HUES6 (cell line): ENCODE measurements at regions not wholly inside any gene's neighbourhood (a gene's known extent, or its start where the extent isn't known, plus 50 kb on each side); places are given as distances from the start of the nearest gene placed in this dataset.

Source experiments
- H3K27ac ChIP-seq: 2 replicates; pipeline ENCODE4 v1.7.0; 2013; ENCODE audit warnings: low read depth, mild to moderate bottlenecking, low read length, inconsistent platforms
- H3K27me3 ChIP-seq: 2 replicates; pipeline ENCODE4 v1.6.1; 2013; ENCODE audit warnings: low read length; ENCODE audit not compliant: control insufficient read depth, insufficient read depth
- H3K36me3 ChIP-seq: 2 replicates; pipeline ENCODE4 v1.6.1; 2013; ENCODE audit warnings: low read length; ENCODE audit not compliant: control insufficient read depth, insufficient read depth
- H3K4me1 ChIP-seq: 2 replicates; pipeline ENCODE4 v1.6.1; 2013; ENCODE audit warnings: low read length; ENCODE audit not compliant: control insufficient read depth, insufficient read depth
- H3K4me3 ChIP-seq: 2 replicates; pipeline ENCODE4 v1.5.1; 2013; ENCODE audit warnings: low read depth, low read length
- H3K9ac ChIP-seq: one replicate; pipeline ENCODE4 v1.6.1; 2013; ENCODE audit warnings: mild to moderate bottlenecking, low read length
- H3K9me3 ChIP-seq: 2 replicates; pipeline ENCODE4 v1.6.1; 2013; ENCODE audit warnings: low read depth, low read length; ENCODE audit not compliant: control insufficient read depth, insufficient read depth

DNA sequence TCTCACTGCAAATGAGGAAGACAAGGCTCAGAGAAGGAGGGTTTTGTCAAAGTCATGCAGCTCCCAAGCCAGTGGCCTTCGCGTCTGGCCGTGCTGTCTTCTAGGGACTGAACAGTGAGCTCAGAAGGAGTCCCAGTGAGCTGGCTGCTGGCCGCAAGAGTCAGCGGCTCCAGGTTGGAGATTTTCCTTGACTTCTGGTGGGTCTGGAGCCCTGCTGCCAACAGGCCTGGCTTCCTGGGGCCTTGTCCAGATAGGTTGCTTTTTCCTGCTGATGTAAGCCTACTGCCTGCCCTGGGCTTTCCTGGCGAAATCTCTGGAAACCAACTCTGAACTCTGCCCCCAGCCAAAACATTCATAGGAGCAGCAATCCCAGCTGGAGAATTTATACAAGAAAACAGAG, 272.7 kb upstream of the CADM1 start:
- Histone ChIP-seq H3K36me3 (no peaks in the 10 kb centered on the region), H3K4me3 (no peak overlapping the region), H3K9me3 (no peaks in the 10 kb centered on the region; the same call in 1 of the 2 replicates), H3K27ac (no peak overlapping the region), H3K9ac (no peak overlapping the region), H3K4me1 (peaks cover 15% of the 10 kb centered on the region; the same call in 1 of the 2 replicates), H3K27me3 (peaks cover 6% of the 10 kb centered on the region; the same call in 1 of the 2 replicates)

DNA sequence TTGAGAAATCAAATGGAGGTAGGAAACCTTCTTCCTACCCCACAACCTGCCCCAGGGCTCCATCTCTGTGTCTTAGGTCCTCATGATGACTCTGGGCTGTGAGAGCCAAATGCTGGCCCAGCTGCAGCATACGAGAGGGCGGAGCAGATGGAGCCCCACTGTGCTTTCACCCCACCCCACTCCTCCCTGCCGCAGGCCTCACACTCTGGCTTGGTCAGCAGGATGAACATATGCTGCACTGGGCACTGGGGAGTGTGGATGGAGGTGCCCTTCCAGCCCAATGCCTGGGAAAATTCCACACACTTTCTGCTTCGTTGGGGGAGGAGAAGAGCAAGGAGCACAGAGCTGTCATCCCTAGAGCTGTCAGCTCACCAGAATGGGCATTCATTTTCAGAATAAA, 271.6 kb upstream of the CADM1 start:
- H3K9ac ChIP-seq = no peak overlapping the region
- no peak overlapping the region for H3K4me3 ChIP-seq
- peaks cover 10% of the 10 kb centered on the region; the same call in 1 of the 2 replicates for H3K4me1 ChIP-seq
- no peaks in the 10 kb centered on the region for H3K36me3 ChIP-seq
- no peaks in the 10 kb centered on the region for H3K9me3 ChIP-seq
- H3K27me3 ChIP-seq = peaks cover 3% of the 10 kb centered on the region; the same call in 1 of the 2 replicates
- no peak overlapping the region for H3K27ac ChIP-seq

- Histone ChIP-seq H3K9ac (no peak overlapping the region), H3K27ac (no peak overlapping the region), H3K4me3 (no peak overlapping the region), H3K27me3 (peaks cover 3% of the 10 kb centered on the region; the same call in 1 of the 2 replicates), H3K9me3 (no peaks in the 10 kb centered on the region), H3K36me3 (no peaks in the 10 kb centered on the region), H3K4me1 (peaks cover 3% of the 10 kb centered on the region; the same call in 1 of the 2 replicates)
Measured at GRCh38 chr11:115774756-115775155, 270.5 kb upstream of the CADM1 start.

DNA sequence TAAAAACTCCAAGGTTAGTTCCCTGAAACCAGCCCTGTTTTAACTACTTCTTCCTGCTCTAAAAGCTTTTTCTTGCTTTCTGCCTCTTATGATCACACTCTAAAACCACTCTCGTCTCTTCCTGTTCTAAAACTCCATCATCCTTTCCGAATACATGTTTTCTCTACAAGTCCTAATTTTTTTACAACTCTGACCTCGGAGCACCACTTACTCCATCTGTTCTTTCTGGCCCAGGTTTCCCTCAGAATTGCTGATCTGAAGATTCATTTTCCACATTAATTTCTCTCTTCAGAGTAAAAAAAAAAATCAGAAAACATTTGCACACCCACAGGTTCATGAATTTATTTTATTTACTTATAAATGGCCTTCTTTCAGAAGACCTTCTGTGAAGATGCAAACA, 265.7 kb upstream of the CADM1 start:
- Histone ChIP-seq H3K27me3 (peaks cover 14% of the 10 kb centered on the region), H3K9me3 (no peaks in the 10 kb centered on the region), H3K9ac (no peak overlapping the region), H3K4me1 (no peaks in the 10 kb centered on the region), H3K4me3 (no peak overlapping the region), H3K36me3 (no peaks in the 10 kb centered on the region), H3K27ac (no peak overlapping the region)

DNA sequence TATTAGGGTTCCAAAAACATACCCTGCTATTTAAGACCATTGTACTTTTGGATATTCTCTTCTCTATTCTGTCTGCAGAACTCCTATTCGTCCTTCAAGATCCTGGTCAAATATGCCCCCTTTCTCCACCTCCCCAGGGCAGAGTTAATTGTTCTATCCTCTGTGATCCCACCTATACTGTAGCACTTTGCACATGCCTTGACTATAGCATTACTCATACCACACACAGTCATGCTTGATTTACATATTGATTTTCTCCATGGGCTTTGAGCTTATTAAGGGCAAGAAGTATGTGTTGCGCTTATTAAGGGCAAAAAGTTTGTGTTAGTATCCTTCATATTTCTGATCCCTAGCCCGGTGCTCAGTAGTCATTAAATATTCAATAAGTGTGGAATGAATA, 263.7 kb upstream of the CADM1 start:
- Histone ChIP-seq H3K27me3 (peaks cover 29% of the 10 kb centered on the region), H3K4me1 (no peaks in the 10 kb centered on the region), H3K4me3 (no peak overlapping the region), H3K9ac (no peak overlapping the region), H3K36me3 (no peaks in the 10 kb centered on the region), H3K27ac (no peak overlapping the region), H3K9me3 (no peaks in the 10 kb centered on the region)

DNA sequence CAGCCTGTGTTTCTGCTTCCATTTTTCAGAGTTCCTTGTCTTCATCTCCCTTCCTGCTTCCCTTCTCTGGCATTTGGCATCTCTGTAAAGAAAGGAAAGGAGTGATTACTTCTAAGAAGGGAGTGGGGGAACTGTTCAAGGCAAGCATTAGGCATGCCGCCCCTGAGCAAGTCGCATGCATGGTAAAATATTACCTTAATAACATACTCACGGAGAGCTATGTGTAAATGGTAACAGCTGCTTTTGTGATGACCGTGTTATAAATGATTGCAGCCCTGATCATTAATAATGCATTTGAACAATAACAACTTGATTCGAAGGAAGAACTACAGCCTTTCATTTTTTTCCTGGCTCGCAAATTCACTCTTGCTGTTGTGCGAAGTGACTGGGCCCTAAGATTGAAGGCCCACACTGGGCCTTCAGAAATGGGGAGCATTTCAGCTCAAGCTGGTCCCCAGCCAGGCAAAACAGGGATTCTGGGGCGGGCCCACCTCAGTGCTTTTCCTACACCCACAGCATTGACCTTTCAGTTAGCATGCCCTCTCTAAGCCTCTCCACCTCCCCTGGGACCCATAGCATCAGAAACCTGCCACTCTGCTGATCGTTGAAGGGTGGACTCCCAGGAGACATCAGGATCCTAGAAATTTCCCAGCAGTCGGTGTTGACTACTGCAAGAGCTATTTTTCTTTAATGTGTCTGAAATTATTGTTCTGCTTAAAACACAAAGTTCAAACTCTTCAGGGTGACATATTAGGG, 263.0 kb upstream of the CADM1 start:
- Histone ChIP-seq H3K27me3 (peaks cover 35% of the 10 kb centered on the region), H3K4me3 (no peak overlapping the region), H3K9me3 (no peaks in the 10 kb centered on the region), H3K36me3 (no peaks in the 10 kb centered on the region), H3K27ac (no peak overlapping the region), H3K9ac (no peak overlapping the region), H3K4me1 (no peaks in the 10 kb centered on the region)

- Histone ChIP-seq H3K9me3 (no peaks in the 10 kb centered on the region), H3K27ac (no peak overlapping the region), H3K4me3 (no peak overlapping the region), H3K4me1 (0 out of 2 replicates have a peak, but pooled peaks cover under 1% of the 10 kb centered on the region), H3K27me3 (peaks cover 42% of the 10 kb centered on the region), H3K9ac (no peak overlapping the region), H3K36me3 (no peaks in the 10 kb centered on the region)
Measured at GRCh38 chr11:115766561-115766960, 262.3 kb upstream of the CADM1 start.

GRCh38 chr11:115765803-115766239, 261.6 kb upstream of the CADM1 start:
- no peak overlapping the region for H3K9ac ChIP-seq
- no peaks in the 10 kb centered on the region for H3K36me3 ChIP-seq
- no peak overlapping the region for H3K27ac ChIP-seq
- H3K4me3 ChIP-seq = no peak overlapping the region
- peaks cover 49% of the 10 kb centered on the region for H3K27me3 ChIP-seq
- H3K9me3 ChIP-seq = no peaks in the 10 kb centered on the region
- peaks cover 7% of the 10 kb centered on the region for H3K4me1 ChIP-seq

DNA sequence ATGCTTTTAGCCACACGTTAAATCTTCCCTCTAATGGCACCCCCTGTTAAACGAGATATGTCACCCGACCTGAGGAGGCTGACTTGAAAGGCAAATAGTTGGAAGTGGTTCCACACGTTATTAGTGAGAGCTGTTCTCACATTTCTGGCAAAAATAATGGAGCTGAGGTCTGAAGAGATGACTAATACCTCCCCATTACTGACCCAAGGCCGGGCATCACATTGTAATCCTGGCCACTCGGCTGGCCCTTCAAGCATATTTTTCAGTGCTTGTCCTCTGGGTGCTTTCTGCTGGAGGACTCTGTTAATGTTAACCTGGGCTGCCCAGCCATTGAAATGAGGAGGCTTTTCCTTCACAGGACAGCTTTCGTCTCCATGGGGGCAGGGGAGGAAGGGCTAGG, 260.0 kb upstream of the CADM1 start:
- H3K36me3 ChIP-seq = no peaks in the 10 kb centered on the region
- H3K4me3 ChIP-seq = no peak overlapping the region
- no peak overlapping the region for H3K27ac ChIP-seq
- peaks cover 16% of the 10 kb centered on the region for H3K4me1 ChIP-seq
- H3K9me3 ChIP-seq = no peaks in the 10 kb centered on the region
- peaks cover 66% of the 10 kb centered on the region for H3K27me3 ChIP-seq
- no peak overlapping the region for H3K9ac ChIP-seq

DNA sequence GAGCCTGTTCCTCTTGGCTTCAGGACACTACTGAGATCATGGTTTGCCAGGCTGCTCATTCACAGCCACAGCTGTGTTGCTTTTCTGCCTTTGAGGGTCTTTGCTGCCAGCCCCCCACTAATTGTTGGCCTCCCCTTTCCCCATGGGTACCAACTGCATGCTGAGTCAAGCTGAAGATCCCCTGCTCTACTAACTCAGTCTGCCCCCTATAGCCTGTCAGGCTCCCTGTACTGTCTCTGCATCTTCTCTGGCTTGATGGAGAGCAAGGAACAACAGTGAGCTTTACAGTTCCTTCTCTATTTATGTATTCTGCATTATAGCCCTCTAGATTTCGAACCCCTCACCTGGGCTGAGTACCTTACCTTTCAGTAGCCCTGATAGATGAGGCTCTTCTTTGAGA, 257.6 kb upstream of the CADM1 start:
- Histone ChIP-seq H3K9ac (no peak overlapping the region), H3K4me1 (peaks cover 16% of the 10 kb centered on the region), H3K27me3 (peaks cover 89% of the 10 kb centered on the region), H3K36me3 (no peaks in the 10 kb centered on the region), H3K4me3 (no peak overlapping the region), H3K27ac (no peak overlapping the region), H3K9me3 (no peaks in the 10 kb centered on the region)

- Histone ChIP-seq H3K36me3 (no peaks in the 10 kb centered on the region), H3K27ac (no peak overlapping the region), H3K9ac (no peak overlapping the region), H3K4me1 (peaks cover 16% of the 10 kb centered on the region), H3K27me3 (peaks cover 94% of the 10 kb centered on the region), H3K9me3 (no peaks in the 10 kb centered on the region), H3K4me3 (no peak overlapping the region)
Measured at GRCh38 chr11:115761348-115761747, 257.1 kb upstream of the CADM1 start.
